A673 (cell line): ENCODE measurements at regions not wholly inside any gene's neighbourhood (a gene's known extent, or its start where the extent isn't known, plus 50 kb on each side); places are given as distances from the start of the nearest gene placed in this dataset.

ENCODE experiments used
- EZH2 ChIP-seq: fragments of 200-600 bp; sonication (generic); IDR thresholded peaks from 2 replicates; pipeline ENCODE4 v1.6.1; 2017; ENCODE audit warnings: borderline replicate concordance, low read depth, mild to moderate bottlenecking, mixed read lengths, antibody characterized with exemption, low read length; ENCODE audit not compliant: poor library complexity, severe bottlenecking
- TF ChIP-seq, protein P1 (sequence below): fragments of 300-800, 200-600 bp; sonication (generic); conservative IDR thresholded peaks from 2 replicates; pipeline ENCODE4 v1.5.1; 2017; ENCODE audit warnings: low read depth, mild to moderate bottlenecking, antibody characterized with exemption, low read length, moderate library complexity, mixed read lengths

DNA sequence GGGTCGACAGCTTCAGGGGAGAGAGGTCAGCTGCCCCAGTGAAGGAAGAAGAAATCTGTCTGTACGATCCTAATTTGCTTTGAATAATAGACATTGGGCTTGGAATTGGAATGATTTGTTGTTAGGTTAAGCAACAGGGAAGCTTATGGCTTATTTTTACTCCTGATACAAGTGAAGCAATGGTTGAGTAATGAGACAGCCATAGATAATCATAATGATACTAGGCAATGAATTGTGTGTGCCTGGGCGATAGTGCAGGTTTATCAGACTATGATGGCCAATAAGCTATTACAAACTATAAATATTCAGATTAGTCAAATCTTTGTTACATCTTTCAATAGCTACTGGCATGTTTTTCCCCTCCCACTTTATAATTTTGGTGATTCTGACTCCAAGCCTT lies 140.9 kb upstream of the CDIN1 start:
- TF ChIP-seq, protein P1, sequence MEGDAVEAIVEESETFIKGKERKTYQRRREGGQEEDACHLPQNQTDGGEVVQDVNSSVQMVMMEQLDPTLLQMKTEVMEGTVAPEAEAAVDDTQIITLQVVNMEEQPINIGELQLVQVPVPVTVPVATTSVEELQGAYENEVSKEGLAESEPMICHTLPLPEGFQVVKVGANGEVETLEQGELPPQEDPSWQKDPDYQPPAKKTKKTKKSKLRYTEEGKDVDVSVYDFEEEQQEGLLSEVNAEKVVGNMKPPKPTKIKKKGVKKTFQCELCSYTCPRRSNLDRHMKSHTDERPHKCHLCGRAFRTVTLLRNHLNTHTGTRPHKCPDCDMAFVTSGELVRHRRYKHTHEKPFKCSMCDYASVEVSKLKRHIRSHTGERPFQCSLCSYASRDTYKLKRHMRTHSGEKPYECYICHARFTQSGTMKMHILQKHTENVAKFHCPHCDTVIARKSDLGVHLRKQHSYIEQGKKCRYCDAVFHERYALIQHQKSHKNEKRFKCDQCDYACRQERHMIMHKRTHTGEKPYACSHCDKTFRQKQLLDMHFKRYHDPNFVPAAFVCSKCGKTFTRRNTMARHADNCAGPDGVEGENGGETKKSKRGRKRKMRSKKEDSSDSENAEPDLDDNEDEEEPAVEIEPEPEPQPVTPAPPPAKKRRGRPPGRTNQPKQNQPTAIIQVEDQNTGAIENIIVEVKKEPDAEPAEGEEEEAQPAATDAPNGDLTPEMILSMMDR: no peak
- TF ChIP-seq EZH2: no peak
